IMR-90 (cell line): ENCODE measurements at regions not wholly inside any gene's neighbourhood (a gene's known extent, or its start where the extent isn't known, plus 50 kb on each side); places are given as distances from the start of the nearest gene placed in this dataset.

ENCODE experiments used
- ATAC-seq: fragments of 200-7000 bp; cut with Tn5 transposase; 2 replicates; pipeline ENCODE4 v1.9.1; 2020; ENCODE audit warnings: low read depth, mild to moderate bottlenecking, moderate library complexity
- BruUV-seq: library from RNA; stranded (reverse); fragments of 400-500 nt; replicated peaks from 2 replicates; lab custom pipeline; 2021; lab: Mats Ljungman, UMichigan
- CTCF ChIA-PET: fragments of 300-600 bp; formaldehyde crosslinking; extraction: SDS; loops from one replicate; lab custom pipeline; 2021; ENCODE audit warnings: antibody characterized with exemption; lab: Yijun Ruan, JAX
- POLR2A ChIA-PET: fragments of 300-600 bp; sonication (Branson Sonifier 250); formaldehyde crosslinking; loops from one replicate; lab custom pipeline; 2022; ENCODE audit warnings: antibody characterized with exemption; ENCODE audit not compliant: unreplicated experiment; lab: Charles Lee
- DNase-seq: peaks from one replicate; pipeline ENCODE4 v3.0.0; 2013
- H2AFZ ChIP-seq: replicated peaks from 2 replicates; pipeline ENCODE3; 2013; ENCODE audit warnings: low read length, mild to moderate bottlenecking; ENCODE audit not compliant: poor library complexity
- H2AK5ac ChIP-seq: 2 replicates; pipeline ENCODE4 v1.6.1; 2013; ENCODE audit warnings: low read depth, low read length, inconsistent platforms
- H2AK9ac ChIP-seq: replicated peaks from 2 replicates; pipeline ENCODE3; 2013; ENCODE audit warnings: mild to moderate bottlenecking, low read depth, low read length, moderate library complexity; ENCODE audit not compliant: poor library complexity
- H2BK120ac ChIP-seq: 2 replicates; pipeline ENCODE4 v1.6.1; 2013; ENCODE audit warnings: low read depth, low read length, inconsistent platforms
- H2BK15ac ChIP-seq: 3 replicates; pipeline ENCODE4 v1.6.1; 2013; ENCODE audit warnings: low read depth, low read length, inconsistent platforms
- H2BK20ac ChIP-seq: 2 replicates; pipeline ENCODE4 v1.6.1; 2013; ENCODE audit warnings: low read depth, mild to moderate bottlenecking, inconsistent platforms, low read length, moderate library complexity
- H2BK5ac ChIP-seq: 2 replicates; pipeline ENCODE4 v1.6.1; 2013; ENCODE audit warnings: mild to moderate bottlenecking, low read depth, low read length, inconsistent platforms; ENCODE audit not compliant: poor library complexity, severe bottlenecking
- H3K14ac ChIP-seq: replicated peaks from 2 replicates; pipeline ENCODE4 v1.6.1; 2013; ENCODE audit warnings: low read depth, low read length, inconsistent platforms
- H3K18ac ChIP-seq: 2 replicates; pipeline ENCODE4 v1.6.1; 2013; ENCODE audit warnings: low read depth, low read length, control low read depth
- H3K23ac ChIP-seq: 2 replicates; pipeline ENCODE4 v1.6.1; 2013; ENCODE audit warnings: low read depth, low read length, inconsistent platforms
- H3K27ac ChIP-seq: 2 replicates; pipeline ENCODE4 v1.5.1; 2013; ENCODE audit warnings: mild to moderate bottlenecking, control low read depth, low read length; ENCODE audit not compliant: insufficient read depth
- H3K27me3 ChIP-seq: 2 replicates; pipeline ENCODE4 v1.6.1; 2013; ENCODE audit warnings: low read length; ENCODE audit not compliant: control insufficient read depth, insufficient read depth
- H3K36me3 ChIP-seq: 2 replicates; pipeline ENCODE4 v1.6.1; 2013; ENCODE audit warnings: low read length, mixed read lengths; ENCODE audit not compliant: control insufficient read depth, insufficient read depth
- H3K4ac ChIP-seq: 2 replicates; pipeline ENCODE4 v1.6.1; 2013; ENCODE audit warnings: low read depth, low read length, inconsistent platforms
- H3K4me1 ChIP-seq: 2 replicates; pipeline ENCODE4 v1.6.1; 2013; ENCODE audit warnings: low read length, mixed read lengths; ENCODE audit not compliant: control insufficient read depth, insufficient read depth
- H3K4me2 ChIP-seq: 2 replicates; pipeline ENCODE4 v1.6.1; 2013; ENCODE audit warnings: low read depth, mild to moderate bottlenecking, control low read depth, low read length, moderate library complexity
- H3K4me3 ChIP-seq: 2 replicates; pipeline ENCODE4 v1.5.1; 2013; ENCODE audit warnings: low read depth, mild to moderate bottlenecking, control low read depth, low read length, moderate library complexity; ENCODE audit not compliant: insufficient read depth
- H3K56ac ChIP-seq: 2 replicates; pipeline ENCODE4 v1.6.1; 2013; ENCODE audit warnings: low read length, inconsistent platforms; ENCODE audit not compliant: insufficient read depth; ENCODE audit errors: extremely low read depth
- H3K79me1 ChIP-seq, 2 experiments: 2 replicates each; pipeline ENCODE4 v1.6.1; 2013; ENCODE audit warnings: low read length in 2 of 2, inconsistent platforms in 1 of 2, low read depth in 1 of 2
- H3K9ac ChIP-seq: 2 replicates; pipeline ENCODE4 v1.6.1; 2013; ENCODE audit warnings: low read depth, low read length, control low read depth
- H3K9me1 ChIP-seq: 2 replicates; pipeline ENCODE4 v1.6.1; 2013; ENCODE audit warnings: low read length, inconsistent platforms; ENCODE audit not compliant: insufficient read depth
- H3K9me3 ChIP-seq: 2 replicates; pipeline ENCODE4 v1.6.1; 2013; ENCODE audit warnings: low read length; ENCODE audit not compliant: control insufficient read depth, insufficient read depth
- H4K20me1 ChIP-seq: 2 replicates; pipeline ENCODE4 v1.6.1; 2013; ENCODE audit warnings: low read length, inconsistent platforms; ENCODE audit not compliant: insufficient read depth
- H4K5ac ChIP-seq: 2 replicates; pipeline ENCODE4 v1.6.1; 2013; ENCODE audit warnings: mild to moderate bottlenecking, low read depth, low read length, control low read depth
- H4K8ac ChIP-seq, 2 experiments: 2 replicates each; pipeline ENCODE4 v1.6.1; 2013; ENCODE audit warnings: low read depth in 2 of 2, low read length in 2 of 2, control low read depth in 1 of 2, inconsistent platforms in 1 of 2
- H4K91ac ChIP-seq: 2 replicates; pipeline ENCODE4 v1.6.1; 2013; ENCODE audit warnings: low read depth, low read length, inconsistent platforms; ENCODE audit not compliant: insufficient read depth
- BHLHE40 ChIP-seq: fragments of 150-350 bp; IDR thresholded peaks from 2 replicates; pipeline ENCODE4 v1.6.1; 2016; ENCODE audit warnings: mild to moderate bottlenecking, low read depth, low read length
- CEBPB ChIP-seq: IDR thresholded peaks from 2 replicates; pipeline ENCODE4 v1.6.1; 2012; ENCODE audit warnings: low read depth, low read length, improper control_type of control experiment
- CTCF ChIP-seq: conservative IDR thresholded peaks from 2 replicates; pipeline ENCODE4 v1.5.1; 2012; ENCODE audit warnings: mild to moderate bottlenecking, low read depth, low read length, improper control_type of control experiment
- MAFK ChIP-seq: IDR thresholded peaks from 2 replicates; pipeline ENCODE4 v1.6.1; 2012; ENCODE audit warnings: low read depth, low read length, improper control_type of control experiment
- MAZ ChIP-seq: IDR thresholded peaks from 2 replicates; pipeline ENCODE4 v1.6.1; 2012; ENCODE audit warnings: low read depth, mild to moderate bottlenecking, low read length, improper control_type of control experiment, moderate library complexity, borderline replicate concordance
- NFE2L2 ChIP-seq: fragments of 150-350 bp; IDR thresholded peaks from 2 replicates; pipeline ENCODE4 v1.6.1; 2016; ENCODE audit warnings: low read depth, mild to moderate bottlenecking, low read length
- SMC3 ChIP-seq: fragments of 150-350 bp; IDR thresholded peaks from 2 replicates; pipeline ENCODE4 v1.6.1; 2016; ENCODE audit warnings: low read depth, mild to moderate bottlenecking, antibody characterized with exemption, low read length, moderate library complexity
- WGBS, 2 experiments: methylation state at CpG; one replicate each; pipeline versions ENCODE4 v1.1.5 to v1.1.7; 2013; ENCODE audit warnings: missing lambda C conversion rate in 2 of 2; ENCODE audit not compliant: insufficient read length in 1 of 2; ENCODE audit errors: extremely low coverage in 2 of 2; 5-methylcytosine and 5-hydroxymethylcytosine counted together
- dilution Hi-C: fragments of 300-500 bp; cut with HindIII; formaldehyde crosslinking; loops from one replicate; pipeline ENCODE4 v1.14.3; 2018; ENCODE audit warnings: low sequenced_read_pairs; ENCODE audit not compliant: unreplicated experiment
- in situ Hi-C: fragments of 300-500 bp; cut with MboI; formaldehyde crosslinking; loops from 3 replicates; pipeline ENCODE4 v1.14.3; 2019; ENCODE audit warnings: low sequenced_read_pairs, inconsistent platforms, mixed read lengths
- intact Hi-C: fragments of 100-400 bp; cut with micrococcal nuclease; formaldehyde crosslinking; loops from 2 replicates; pipeline ENCODE4 v1.10.0; 2022
- TF ChIP-seq, protein P1 (sequence below): fragments of 150-350 bp; IDR thresholded peaks from 2 replicates; pipeline ENCODE4 v1.6.1; 2017; ENCODE audit warnings: mild to moderate bottlenecking, antibody characterized with exemption, low read length, low read depth

- H3K4me2 ChIP-seq, result no peak overlapping the region
- H3K56ac ChIP-seq, result no peak overlapping the region
- no peak overlapping the region for H3K9ac ChIP-seq
- no peak for DNase-seq
- CTCF ChIA-PET, result interaction anchor here (0.6 to 1.2 kb wide), 4 partner anchors 8 to 206 kb away, joined by 3 to 5 read pairs (median 3); no protein-coding TSS in a partner anchor
- ATAC-seq, result no peak
- in situ Hi-C loops, result no loop called here
- no peak overlapping the region for H2BK5ac ChIP-seq
- TF ChIP-seq MAZ, result no peak
- TF ChIP-seq, protein P1, sequence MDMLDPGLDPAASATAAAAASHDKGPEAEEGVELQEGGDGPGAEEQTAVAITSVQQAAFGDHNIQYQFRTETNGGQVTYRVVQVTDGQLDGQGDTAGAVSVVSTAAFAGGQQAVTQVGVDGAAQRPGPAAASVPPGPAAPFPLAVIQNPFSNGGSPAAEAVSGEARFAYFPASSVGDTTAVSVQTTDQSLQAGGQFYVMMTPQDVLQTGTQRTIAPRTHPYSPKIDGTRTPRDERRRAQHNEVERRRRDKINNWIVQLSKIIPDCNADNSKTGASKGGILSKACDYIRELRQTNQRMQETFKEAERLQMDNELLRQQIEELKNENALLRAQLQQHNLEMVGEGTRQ, result no peak
- no peak for TF ChIP-seq NFE2L2
- TF ChIP-seq MAFK, result no peak
- no peak for TF ChIP-seq CEBPB
- no peak for TF ChIP-seq CTCF
- no peak for TF ChIP-seq BHLHE40
- TF ChIP-seq SMC3, result no peak
- H3K36me3 ChIP-seq, result no peaks in the 10 kb centered on the region
- no peak overlapping the region for H2AK9ac ChIP-seq
- H4K91ac ChIP-seq, result no peak overlapping the region
- no peak overlapping the region for H3K27ac ChIP-seq
- H4K8ac ChIP-seq, result no peak overlapping the region
- H2AFZ ChIP-seq, result no peak overlapping the region
- H3K4ac ChIP-seq, result no peak overlapping the region
- H3K4me3 ChIP-seq, result no peak overlapping the region
- no peaks in the 10 kb centered on the region for H4K20me1 ChIP-seq
- H3K18ac ChIP-seq, result no peak overlapping the region
- POLR2A ChIA-PET, result no interaction called here
- H3K4me1 ChIP-seq, result no peaks in the 10 kb centered on the region
- dilution Hi-C loops, result no loop called here
- H2BK15ac ChIP-seq, result no peak overlapping the region
- H2BK120ac ChIP-seq, result no peak overlapping the region
- no TSS peak for BruUV-seq
- no peaks in the 10 kb centered on the region for H3K9me1 ChIP-seq
- no CpG with 5 or more reads among the region's 4 CpGs for WGBS, 2 experiments
- no peak overlapping the region for H3K14ac ChIP-seq
- intact Hi-C loops, result no loop called here
- no peaks in the 10 kb centered on the region for H3K79me1 ChIP-seq
- no peaks in the 10 kb centered on the region for H3K27me3 ChIP-seq
- no peak overlapping the region for H2AK5ac ChIP-seq
- H3K9me3 ChIP-seq, result no peaks in the 10 kb centered on the region
- no peak overlapping the region for H3K23ac ChIP-seq
- no peak overlapping the region for H2BK20ac ChIP-seq
- H4K5ac ChIP-seq, result no peak overlapping the region
Observed at GRCh38 chr6:134627707-134628106, 309.8 kb upstream of the SGK1 start.
